Ovary (tissue), 3 donors: ENCODE measurements at regions not wholly inside any gene's neighbourhood (a gene's known extent, or its start where the extent isn't known, plus 50 kb on each side); places are given as distances from the start of the nearest gene placed in this dataset.
"Not testable (repeated sequence)": the region's sequence is repeated elsewhere in the genome, so short reads cannot be mapped to it uniquely, and the experiment has no call there.

Source experiments
- CTCF ChIP-seq, 3 donors: fragments of 450-650 bp in 2 of 3; fragments of 200-600 bp in 1 of 3; IDR thresholded peaks; one replicate each; pipeline versions ENCODE4 v1.5.1 to v1.8.0; 2016 to 2022; ENCODE audit warnings: antibody characterized with exemption in 3 of 3, mild to moderate bottlenecking in 1 of 3
- POLR2A ChIP-seq: fragments of 450-650 bp; IDR thresholded peaks from one replicate; pipeline ENCODE4 v1.6.1; 2017; ENCODE audit warnings: antibody characterized with exemption, mild to moderate bottlenecking, moderate library complexity
- donor health status: DM: no; HTN: no; CAD: no.

- not testable (repeated sequence) for TF ChIP-seq CTCF (IDR thresholded peaks at IDR 0.05); POLR2A
Measured at GRCh38 chr5:87511778-87512177, 99.0 kb upstream of the CCNH start.
